ENCODE measurements at regions not wholly inside any gene's neighbourhood (a gene's known extent, or its start where the extent isn't known, plus 50 kb on each side); places are given as distances from the start of the nearest gene placed in this dataset.

GRCh38 chr11:8832571-8833260, 78.3 kb upstream of the AKIP1 start:
- no peak for FAIRE-seq
- peak overlapping the region in 2 of 3 donors; percentile 8 to 55 for H3K27ac ChIP-seq (ENCODE audit: low read depth in 1 of 3, low read length in 2 of 3)
- H3K4me3 ChIP-seq (ENCODE audit: low read depth in 1 of 3, low read length in 3 of 3): no peak overlapping the region
- peaks cover 0 to 1% (median 0%) of the 10 kb centered on the region in 3 donors for H3K4me1 ChIP-seq (ENCODE audit: control insufficient read depth in 3 of 3, insufficient read depth in 2 of 3, low read depth in 1 of 3, low read length in 2 of 3)
- WGBS, 3 donors: 61 to 78% (median 66%) methylated on average over 9 of the region's 9 CpGs
- H3K36me3 ChIP-seq (ENCODE audit: control insufficient read depth in 3 of 3, insufficient read depth in 2 of 3, low read depth in 1 of 3, low read length in 3 of 3): peaks cover 0 to 19% (median 0%) of the 10 kb centered on the region in 3 donors
- DNase-seq: no peak
- no peaks in the 10 kb centered on the region for H3K9me3 ChIP-seq (ENCODE audit: control insufficient read depth in 2 of 2, insufficient read depth in 1 of 2, low read depth in 1 of 2, low read length in 1 of 2)
- no peaks in the 10 kb centered on the region for H3K27me3 ChIP-seq (ENCODE audit: control insufficient read depth in 3 of 3, insufficient read depth in 3 of 3, low read length in 3 of 3)

GRCh38 chr11:8833568-8834315, 77.2 kb upstream of the AKIP1 start:
- no peak for DNase-seq
- WGBS, 3 donors: 75 to 91% (median 79%) methylated on average over 4 of the region's 4 CpGs
- Histone ChIP-seq H3K27me3 (ENCODE audit: control insufficient read depth in 3 of 3, insufficient read depth in 3 of 3, low read length in 3 of 3) (no peaks in the 10 kb centered on the region), H3K9me3 (ENCODE audit: control insufficient read depth in 2 of 2, insufficient read depth in 1 of 2, low read depth in 1 of 2, low read length in 1 of 2) (no peaks in the 10 kb centered on the region), H3K27ac (ENCODE audit: low read depth in 1 of 3, low read length in 2 of 3) (peak overlapping the region in 1 of 3 donors; percentile 33), H3K4me3 (ENCODE audit: low read depth in 1 of 3, low read length in 3 of 3) (no peak overlapping the region), H3K4me1 (ENCODE audit: control insufficient read depth in 3 of 3, insufficient read depth in 2 of 3, low read depth in 1 of 3, low read length in 2 of 3) (peaks cover 0 to 8% (median 0%) of the 10 kb centered on the region in 3 donors), H3K36me3 (ENCODE audit: control insufficient read depth in 3 of 3, insufficient read depth in 2 of 3, low read depth in 1 of 3, low read length in 3 of 3) (peaks cover 0 to 10% (median 0%) of the 10 kb centered on the region in 3 donors)
- FAIRE-seq: no peak

DNA sequence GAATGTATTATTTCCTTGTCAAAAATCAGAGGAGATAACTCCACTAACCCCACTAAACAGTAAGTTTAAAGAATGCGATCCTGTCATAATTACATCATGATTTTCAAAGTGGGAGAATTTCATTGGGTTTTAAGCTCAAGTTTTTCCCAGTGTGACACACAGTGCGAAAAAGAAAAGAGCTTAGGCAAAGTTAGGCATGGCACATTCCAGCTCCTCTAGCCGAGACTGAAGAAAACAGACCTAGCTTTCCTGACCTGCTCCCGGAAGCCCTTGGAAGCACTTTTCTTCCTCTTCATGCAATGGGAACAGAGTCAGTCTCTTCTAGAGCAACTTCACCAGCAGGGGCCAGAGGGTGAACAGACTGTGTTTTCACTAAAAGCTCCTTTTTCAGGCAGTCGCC, 76.6 kb upstream of the AKIP1 start:
- Histone ChIP-seq H3K27me3 (ENCODE audit: control insufficient read depth in 3 of 3, insufficient read depth in 3 of 3, low read length in 3 of 3) (no peaks in the 10 kb centered on the region), H3K9me3 (ENCODE audit: control insufficient read depth in 2 of 2, insufficient read depth in 1 of 2, low read depth in 1 of 2, low read length in 1 of 2) (no peaks in the 10 kb centered on the region), H3K36me3 (ENCODE audit: control insufficient read depth in 3 of 3, insufficient read depth in 2 of 3, low read depth in 1 of 3, low read length in 3 of 3) (peaks cover 0 to 7% (median 0%) of the 10 kb centered on the region in 3 donors), H3K27ac (ENCODE audit: low read depth in 1 of 3, low read length in 2 of 3) (no peak overlapping the region), H3K4me3 (ENCODE audit: low read depth in 1 of 3, low read length in 3 of 3) (no peak overlapping the region), H3K4me1 (ENCODE audit: control insufficient read depth in 3 of 3, insufficient read depth in 2 of 3, low read depth in 1 of 3, low read length in 2 of 3) (peaks cover 0 to 11% (median 2%) of the 10 kb centered on the region in 3 donors)
- no peak for DNase-seq
- WGBS, 3 donors: 85 to 97% (median 93%) methylated on average over 5 of the region's 5 CpGs
- FAIRE-seq: no peak

- Histone ChIP-seq H3K27ac (ENCODE audit: low read depth in 1 of 3, low read length in 2 of 3) (peak overlapping the region in 2 of 3 donors; percentile 22 to 81), H3K36me3 (ENCODE audit: control insufficient read depth in 3 of 3, insufficient read depth in 2 of 3, low read depth in 1 of 3, low read length in 3 of 3) (peaks cover 0 to 2% (median 0%) of the 10 kb centered on the region in 3 donors), H3K9me3 (ENCODE audit: control insufficient read depth in 2 of 2, insufficient read depth in 1 of 2, low read depth in 1 of 2, low read length in 1 of 2) (no peaks in the 10 kb centered on the region), H3K27me3 (ENCODE audit: control insufficient read depth in 3 of 3, insufficient read depth in 3 of 3, low read length in 3 of 3) (no peaks in the 10 kb centered on the region), H3K4me1 (ENCODE audit: control insufficient read depth in 3 of 3, insufficient read depth in 2 of 3, low read depth in 1 of 3, low read length in 2 of 3) (peaks cover 0 to 26% (median 12%) of the 10 kb centered on the region in 3 donors), H3K4me3 (ENCODE audit: low read depth in 1 of 3, low read length in 3 of 3) (no peak overlapping the region)
- DNase-seq (no peak), FAIRE-seq (no peak)
- WGBS, 3 donors: 57 to 81% (median 73%) methylated on average over 7 of the region's 7 CpGs
Observed at GRCh38 chr11:8838248-8838647, 72.7 kb upstream of the AKIP1 start.

DNA sequence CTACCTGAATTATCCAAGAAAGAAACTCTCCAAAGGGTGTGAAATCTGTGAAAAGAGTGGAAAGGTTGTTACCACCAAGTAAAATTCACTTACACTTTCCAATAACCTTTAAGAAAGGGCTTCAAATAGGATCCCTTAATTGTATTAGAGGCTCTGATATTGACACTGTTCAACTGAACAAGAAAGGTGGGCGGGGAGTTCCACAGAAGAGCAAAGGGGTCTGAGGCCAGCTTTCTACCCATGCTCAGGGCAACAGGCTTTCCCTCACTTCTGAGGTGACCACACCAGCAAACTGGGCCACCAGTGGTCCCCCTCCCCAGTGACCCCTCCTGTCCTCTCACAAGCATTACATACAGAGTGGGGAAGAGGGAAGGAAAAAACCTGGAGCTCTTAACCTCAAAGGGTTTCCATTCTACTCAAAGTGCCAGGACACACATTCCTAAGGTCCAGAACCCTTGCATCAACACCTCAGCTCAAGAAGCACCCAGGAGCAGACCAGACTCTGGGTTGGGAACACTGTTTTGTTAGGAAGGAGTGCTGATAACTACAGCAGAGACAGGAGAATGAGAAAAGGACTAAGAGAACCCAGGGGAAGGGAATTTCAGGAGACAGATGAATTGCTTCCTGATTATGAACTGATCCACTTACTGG, 71.6 kb upstream of the AKIP1 start:
- Histone ChIP-seq H3K27ac (ENCODE audit: low read depth in 1 of 3, low read length in 2 of 3) (peak overlapping the region in 2 of 3 donors; percentile 38 to 77), H3K4me3 (ENCODE audit: low read depth in 1 of 3, low read length in 3 of 3) (no peak overlapping the region), H3K36me3 (ENCODE audit: control insufficient read depth in 3 of 3, insufficient read depth in 2 of 3, low read depth in 1 of 3, low read length in 3 of 3) (peaks cover 0 to 2% (median 0%) of the 10 kb centered on the region in 3 donors), H3K4me1 (ENCODE audit: control insufficient read depth in 3 of 3, insufficient read depth in 2 of 3, low read depth in 1 of 3, low read length in 2 of 3) (peaks cover 0 to 26% (median 12%) of the 10 kb centered on the region in 3 donors), H3K9me3 (ENCODE audit: control insufficient read depth in 2 of 2, insufficient read depth in 1 of 2, low read depth in 1 of 2, low read length in 1 of 2) (no peaks in the 10 kb centered on the region), H3K27me3 (ENCODE audit: control insufficient read depth in 3 of 3, insufficient read depth in 3 of 3, low read length in 3 of 3) (no peaks in the 10 kb centered on the region)
- FAIRE-seq: no peak
- WGBS, 3 donors: 6 to 63% (median 30%) methylated on average over 1 of the region's 1 CpG
- no peak for DNase-seq

- peak overlapping the region in 2 of 3 donors; percentile 38 to 77 for H3K27ac ChIP-seq (ENCODE audit: low read depth in 1 of 3, low read length in 2 of 3)
- 12 to 37% (median 28%) methylated on average over 8 of the region's 8 CpGs for WGBS, 3 donors
- no peak overlapping the region for H3K4me3 ChIP-seq (ENCODE audit: low read depth in 1 of 3, low read length in 3 of 3)
- no peaks in the 10 kb centered on the region for H3K27me3 ChIP-seq (ENCODE audit: control insufficient read depth in 3 of 3, insufficient read depth in 3 of 3, low read length in 3 of 3)
- no peaks in the 10 kb centered on the region for H3K9me3 ChIP-seq (ENCODE audit: control insufficient read depth in 2 of 2, insufficient read depth in 1 of 2, low read depth in 1 of 2, low read length in 1 of 2)
- H3K4me1 ChIP-seq (ENCODE audit: control insufficient read depth in 3 of 3, insufficient read depth in 2 of 3, low read depth in 1 of 3, low read length in 2 of 3): peaks cover 0 to 26% (median 12%) of the 10 kb centered on the region in 3 donors
- FAIRE-seq: no peak
- H3K36me3 ChIP-seq (ENCODE audit: control insufficient read depth in 3 of 3, insufficient read depth in 2 of 3, low read depth in 1 of 3, low read length in 3 of 3): no peaks in the 10 kb centered on the region
- peak; percentile 44 to 61 for DNase-seq
Observed at GRCh38 chr11:8839957-8840945, 70.7 kb upstream of the AKIP1 start.

DNA sequence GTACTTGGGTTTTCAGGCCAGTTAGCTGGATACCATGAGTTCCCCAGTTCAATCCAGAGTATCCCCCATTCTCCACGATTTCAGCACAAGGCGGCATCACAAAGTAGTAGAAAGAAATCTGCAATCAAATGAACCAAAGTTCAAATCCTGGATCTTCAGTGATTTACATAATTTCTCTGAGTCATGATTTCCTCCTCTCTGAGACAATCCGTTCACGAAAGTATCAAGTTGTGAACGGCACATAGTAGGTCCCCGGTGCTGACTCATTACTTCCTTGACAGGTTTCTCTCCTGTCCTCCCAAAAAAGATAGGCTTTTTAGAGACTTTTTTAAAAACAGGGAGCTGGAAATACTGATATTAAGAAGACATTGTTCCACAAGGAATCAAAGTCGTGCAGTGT, 69.1 kb upstream of the AKIP1 start:
- no peaks in the 10 kb centered on the region for H3K36me3 ChIP-seq (ENCODE audit: control insufficient read depth in 3 of 3, insufficient read depth in 2 of 3, low read depth in 1 of 3, low read length in 3 of 3)
- 32 to 52% (median 51%) methylated on average over 7 of the region's 7 CpGs for WGBS, 3 donors
- peak; percentile 27 to 48 for DNase-seq
- H3K27ac ChIP-seq (ENCODE audit: low read depth in 1 of 3, low read length in 2 of 3): peak overlapping the region in 1 of 3 donors; percentile 8
- no peak overlapping the region for H3K4me3 ChIP-seq (ENCODE audit: low read depth in 1 of 3, low read length in 3 of 3)
- no peaks in the 10 kb centered on the region for H3K27me3 ChIP-seq (ENCODE audit: control insufficient read depth in 3 of 3, insufficient read depth in 3 of 3, low read length in 3 of 3)
- no peaks in the 10 kb centered on the region for H3K9me3 ChIP-seq (ENCODE audit: control insufficient read depth in 2 of 2, insufficient read depth in 1 of 2, low read depth in 1 of 2, low read length in 1 of 2)
- no peak for FAIRE-seq
- H3K4me1 ChIP-seq (ENCODE audit: control insufficient read depth in 3 of 3, insufficient read depth in 2 of 3, low read depth in 1 of 3, low read length in 2 of 3): peaks cover 0 to 26% (median 12%) of the 10 kb centered on the region in 3 donors
